OCI-LY7 (cell line): ENCODE measurements at regions not wholly inside any gene's neighbourhood (a gene's known extent, or its start where the extent isn't known, plus 50 kb on each side); places are given as distances from the start of the nearest gene placed in this dataset.

Experiments
- CTCF ChIP-seq: fragments of 200-600 bp; sonication (generic); conservative IDR thresholded peaks from 2 replicates; pipeline ENCODE4 v1.5.1; 2014; ENCODE audit warnings: mild to moderate bottlenecking, antibody characterized with exemption, low read length, moderate library complexity, mixed read lengths
- EZH2phosphoT487 ChIP-seq: fragments of 200-600 bp; sonication (generic); IDR thresholded peaks from 2 replicates; pipeline ENCODE4 v1.6.1; 2018; ENCODE audit warnings: low read depth, borderline replicate concordance, mild to moderate bottlenecking, mixed run types, antibody characterized with exemption, low read length, moderate library complexity, mixed read lengths

GRCh38 chr15:94127006-94127405 is 104.4 kb upstream of the MCTP2 start:
- TF ChIP-seq CTCF (no peak), EZH2phosphoT487 (no peak)
